Neutrophil (primary cell): ENCODE measurements at regions not wholly inside any gene's neighbourhood (a gene's known extent, or its start where the extent isn't known, plus 50 kb on each side); places are given as distances from the start of the nearest gene placed in this dataset.

Source experiments
- H3K27ac ChIP-seq: fragments of 200-600 bp; sonication (generic); 2 replicates; pipeline ENCODE4 v1.5.1; 2016; ENCODE audit warnings: mild to moderate bottlenecking, moderate library complexity
- H3K27me3 ChIP-seq: fragments of 200-600 bp; sonication (generic); 2 replicates; pipeline ENCODE4 v1.6.0; 2016; ENCODE audit warnings: mild to moderate bottlenecking
- H3K36me3 ChIP-seq: fragments of 200-600 bp; sonication (generic); 2 replicates; pipeline ENCODE4 v1.5.1; 2017
- H3K4me1 ChIP-seq, 2 experiments: fragments of 200-600 bp in 1 of 2; sonication (generic) in 1 of 2; 1 replicate in 1 of 2; 2 replicates in 1 of 2; pipeline versions ENCODE4 v1.5.1 to v1.6.1; 2013 to 2016; ENCODE audit warnings: low read depth in 1 of 2, low read length in 1 of 2, mild to moderate bottlenecking in 1 of 2, moderate library complexity in 1 of 2; ENCODE audit not compliant: control insufficient read depth in 1 of 2, insufficient read depth in 1 of 2
- H3K4me3 ChIP-seq, 2 experiments: fragments of 200-600 bp in 1 of 2; sonication (generic) in 1 of 2; 1 replicate in 1 of 2; 2 replicates in 1 of 2; pipeline ENCODE4 v1.5.1; 2013 to 2016; ENCODE audit warnings: low read depth in 1 of 2, low read length in 1 of 2, mild to moderate bottlenecking in 1 of 2, moderate library complexity in 1 of 2
- H3K9me3 ChIP-seq: fragments of 200-600 bp; sonication (generic); 2 replicates; pipeline ENCODE4 v1.5.1; 2016
- TF ChIP-seq, protein P1 (sequence below): fragments of 200-600 bp; sonication (generic); IDR thresholded peaks from 2 replicates; pipeline ENCODE4 v1.5.1; 2016; ENCODE audit warnings: antibody characterized with exemption

DNA sequence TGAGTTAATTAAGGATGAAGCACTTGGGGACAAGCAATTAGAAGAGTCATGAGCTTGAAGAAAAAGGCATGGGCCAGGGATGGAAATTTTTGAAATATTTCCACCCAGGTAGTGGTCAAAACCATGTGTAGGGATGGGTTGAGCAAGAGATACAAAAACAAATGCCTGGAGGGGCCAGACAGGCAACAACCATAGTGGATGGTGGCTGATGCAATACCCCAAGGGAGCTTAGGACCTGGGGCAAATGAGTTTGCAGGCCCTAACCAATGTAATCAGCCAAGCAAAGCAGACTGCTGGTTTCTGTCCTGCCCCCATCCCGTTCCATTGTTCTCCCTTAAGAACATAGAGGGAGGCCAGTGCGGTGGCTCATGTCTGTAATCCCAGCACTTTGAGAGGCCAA, 119.1 kb upstream of the FGGY start:
- TF ChIP-seq, protein P1, sequence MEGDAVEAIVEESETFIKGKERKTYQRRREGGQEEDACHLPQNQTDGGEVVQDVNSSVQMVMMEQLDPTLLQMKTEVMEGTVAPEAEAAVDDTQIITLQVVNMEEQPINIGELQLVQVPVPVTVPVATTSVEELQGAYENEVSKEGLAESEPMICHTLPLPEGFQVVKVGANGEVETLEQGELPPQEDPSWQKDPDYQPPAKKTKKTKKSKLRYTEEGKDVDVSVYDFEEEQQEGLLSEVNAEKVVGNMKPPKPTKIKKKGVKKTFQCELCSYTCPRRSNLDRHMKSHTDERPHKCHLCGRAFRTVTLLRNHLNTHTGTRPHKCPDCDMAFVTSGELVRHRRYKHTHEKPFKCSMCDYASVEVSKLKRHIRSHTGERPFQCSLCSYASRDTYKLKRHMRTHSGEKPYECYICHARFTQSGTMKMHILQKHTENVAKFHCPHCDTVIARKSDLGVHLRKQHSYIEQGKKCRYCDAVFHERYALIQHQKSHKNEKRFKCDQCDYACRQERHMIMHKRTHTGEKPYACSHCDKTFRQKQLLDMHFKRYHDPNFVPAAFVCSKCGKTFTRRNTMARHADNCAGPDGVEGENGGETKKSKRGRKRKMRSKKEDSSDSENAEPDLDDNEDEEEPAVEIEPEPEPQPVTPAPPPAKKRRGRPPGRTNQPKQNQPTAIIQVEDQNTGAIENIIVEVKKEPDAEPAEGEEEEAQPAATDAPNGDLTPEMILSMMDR: no peak
- Histone ChIP-seq H3K9me3 (no peaks in the 10 kb centered on the region), H3K27me3 (no peaks in the 10 kb centered on the region), H3K27ac (no peak overlapping the region), H3K4me1 (peaks cover 4 to 6% of the 10 kb centered on the region in 2 experiments), H3K36me3 (no peaks in the 10 kb centered on the region), H3K4me3 (no peak overlapping the region)

DNA sequence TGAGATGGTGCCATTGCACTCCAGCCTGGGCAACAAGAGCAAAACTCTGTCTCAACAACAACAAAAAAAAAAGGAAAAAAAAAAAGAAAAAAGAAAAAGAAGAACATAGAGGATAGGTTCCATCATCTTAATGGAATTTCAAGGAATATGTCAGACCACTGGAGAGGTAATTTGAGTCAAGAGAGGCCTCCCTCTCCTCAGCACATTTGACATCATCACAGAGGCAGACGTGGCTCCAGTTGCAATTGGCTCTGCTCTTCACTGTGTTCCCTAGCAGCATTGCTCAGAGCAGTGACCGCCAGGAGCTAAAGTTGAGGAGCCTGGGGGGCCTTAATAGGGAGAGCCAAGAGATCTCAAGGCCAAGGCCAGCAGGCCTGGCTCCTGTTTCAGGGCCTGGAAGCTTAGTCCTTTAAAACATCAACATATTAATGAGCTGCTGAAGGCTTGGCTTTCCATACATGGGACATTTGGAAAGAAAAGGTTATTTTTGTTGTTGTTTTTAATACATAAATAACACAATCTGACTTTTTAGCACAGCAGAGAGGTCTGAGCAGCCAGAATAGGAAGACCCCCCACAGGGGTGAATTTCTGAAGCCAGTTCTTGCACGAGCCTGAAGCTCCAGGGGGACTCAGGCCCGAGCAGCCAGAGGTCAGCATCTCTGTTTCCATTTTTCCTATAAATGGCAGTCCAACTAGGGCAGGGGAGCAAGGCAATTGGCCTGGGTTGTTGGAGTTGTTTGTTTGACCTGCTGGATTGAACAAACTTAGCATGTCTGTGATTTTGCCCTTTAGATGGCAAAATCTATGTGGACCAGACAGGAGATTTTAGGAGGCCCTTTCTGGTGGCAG, 118.3 kb upstream of the FGGY start:
- H3K27ac ChIP-seq: no peak overlapping the region
- no peaks in the 10 kb centered on the region for H3K36me3 ChIP-seq
- H3K4me1 ChIP-seq: peaks cover 12% of the 10 kb centered on the region in 2 experiments
- no peaks in the 10 kb centered on the region for H3K27me3 ChIP-seq
- no peaks in the 10 kb centered on the region for H3K9me3 ChIP-seq
- H3K4me3 ChIP-seq: no peak overlapping the region
- TF ChIP-seq, protein P1: no peak

DNA sequence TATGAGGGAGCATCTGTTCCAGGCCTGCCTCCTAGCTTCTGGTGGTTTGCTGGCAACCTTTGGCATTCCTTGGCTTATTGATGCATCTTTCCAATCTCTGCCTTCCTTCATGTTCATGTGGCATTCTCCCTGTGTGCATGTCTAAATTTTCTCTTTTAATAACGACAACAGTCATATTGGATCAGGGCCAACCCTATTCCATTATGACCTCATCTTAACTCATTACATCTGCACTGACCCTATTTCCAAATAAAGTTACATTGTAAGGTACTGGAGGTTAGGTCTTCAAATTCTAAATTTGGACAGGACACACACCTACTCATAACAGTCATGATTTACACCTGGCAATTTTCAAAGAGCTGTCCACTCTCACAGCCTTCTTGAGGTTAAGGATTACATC, 117.2 kb upstream of the FGGY start:
- Histone ChIP-seq H3K4me3 (no peak overlapping the region), H3K9me3 (no peaks in the 10 kb centered on the region), H3K36me3 (no peaks in the 10 kb centered on the region), H3K27ac (no peak overlapping the region), H3K4me1 (peaks cover 16 to 21% of the 10 kb centered on the region in 2 experiments), H3K27me3 (no peaks in the 10 kb centered on the region)
- TF ChIP-seq, protein P1: no peak

DNA sequence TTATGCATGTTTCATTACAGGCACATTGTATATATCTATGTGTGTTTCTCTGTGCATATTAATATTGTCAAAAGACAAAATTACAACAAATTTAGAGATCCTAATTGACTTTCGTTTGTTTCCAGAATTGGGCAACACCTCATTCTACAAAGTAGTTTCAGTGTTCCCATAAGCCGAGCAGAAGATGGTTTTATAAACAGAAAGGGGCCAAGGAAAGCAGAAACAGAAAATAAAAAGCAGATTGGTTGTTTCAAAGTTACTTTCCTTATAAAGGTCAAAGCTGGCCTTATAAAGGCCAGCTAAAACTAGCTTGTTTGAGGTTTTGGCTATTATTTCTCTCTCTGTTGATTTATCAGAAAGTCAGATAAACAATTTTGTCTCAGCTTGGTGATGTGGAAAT, 116.2 kb upstream of the FGGY start:
- H3K4me1 ChIP-seq: peaks cover 16 to 21% of the 10 kb centered on the region in 2 experiments
- H3K27me3 ChIP-seq: no peaks in the 10 kb centered on the region
- no peaks in the 10 kb centered on the region for H3K36me3 ChIP-seq
- TF ChIP-seq, protein P1: no peak
- no peak overlapping the region for H3K4me3 ChIP-seq
- no peak overlapping the region for H3K27ac ChIP-seq
- no peaks in the 10 kb centered on the region for H3K9me3 ChIP-seq

DNA sequence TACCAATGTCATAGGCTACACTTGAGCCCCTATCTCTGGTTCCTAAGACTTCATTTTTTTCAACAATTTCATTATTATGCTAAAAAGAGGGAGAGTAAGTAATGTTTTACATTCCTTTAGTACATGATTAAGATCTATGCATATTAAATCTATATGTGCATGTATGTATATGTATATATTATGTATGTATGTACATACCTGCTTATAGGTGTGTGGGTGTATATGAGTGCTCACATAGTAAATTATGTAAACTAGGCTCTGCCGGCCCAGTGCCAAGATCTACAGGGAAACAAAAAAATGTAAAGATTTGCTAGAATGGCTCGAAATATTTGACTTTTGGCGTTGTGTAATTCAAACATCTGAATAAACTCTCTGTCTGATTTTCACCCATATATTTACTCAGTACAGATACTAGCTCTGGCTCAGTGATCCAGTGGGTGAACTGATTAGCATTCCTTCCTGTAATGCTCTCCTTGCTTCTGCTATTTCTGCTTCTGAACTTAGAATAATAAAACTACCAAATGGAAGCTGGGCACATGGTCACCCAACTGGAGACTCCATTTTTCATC, 113.1 kb upstream of the FGGY start:
- TF ChIP-seq, protein P1: no peak

More for the DNA sequence above, 113.1 kb upstream of the FGGY start:
- no peak overlapping the region for H3K4me3 ChIP-seq
- no peaks in the 10 kb centered on the region for H3K9me3 ChIP-seq
- H3K4me1 ChIP-seq: peaks cover 10 to 17% of the 10 kb centered on the region in 2 experiments
- no peaks in the 10 kb centered on the region for H3K27me3 ChIP-seq
- H3K27ac ChIP-seq: no peak overlapping the region
- no peaks in the 10 kb centered on the region for H3K36me3 ChIP-seq
